Uterus (tissue), 2 donors: ENCODE measurements at regions not wholly inside any gene's neighbourhood (a gene's known extent, or its start where the extent isn't known, plus 50 kb on each side); places are given as distances from the start of the nearest gene placed in this dataset.

Experiments used
- CTCF ChIP-seq, 4 experiments: fragments of 200-600 bp in 2 of 4; fragments of 450-650 bp in 2 of 4; sonication (generic) in 2 of 4; IDR thresholded peaks; one replicate each; pipeline ENCODE4 v1.5.1; 2016 to 2019; ENCODE audit warnings: antibody characterized with exemption in 4 of 4, mild to moderate bottlenecking in 2 of 4, moderate library complexity in 1 of 4
- POLR2A ChIP-seq, 2 donors: fragments of 450-650 bp; IDR thresholded peaks; one replicate each; pipeline ENCODE4 v1.6.1; 2016; ENCODE audit warnings: antibody characterized with exemption in 2 of 2, mild to moderate bottlenecking in 1 of 2, moderate library complexity in 1 of 2

- TF ChIP-seq CTCF (IDR thresholded peaks at IDR 0.05) (no peak), POLR2A (IDR thresholded peaks at IDR 0.05) (no peak)
These were observed 170.9 kb upstream of the INHBA start for GRCh38 chr7:41873741-41874140.
